Brain pericyte (primary cell): ENCODE measurements at regions not wholly inside any gene's neighbourhood (a gene's known extent, or its start where the extent isn't known, plus 50 kb on each side); places are given as distances from the start of the nearest gene placed in this dataset.

Experiments
- DNase-seq: peaks from one replicate; pipeline ENCODE4 v3.0.0-alpha.2; 2012; ENCODE audit warnings: low read depth, low spot score

GRCh38 chr1:95991787-95992520 lies 729.6 kb upstream of the PTBP2 start:
- DNase-seq, result no peak

DNA sequence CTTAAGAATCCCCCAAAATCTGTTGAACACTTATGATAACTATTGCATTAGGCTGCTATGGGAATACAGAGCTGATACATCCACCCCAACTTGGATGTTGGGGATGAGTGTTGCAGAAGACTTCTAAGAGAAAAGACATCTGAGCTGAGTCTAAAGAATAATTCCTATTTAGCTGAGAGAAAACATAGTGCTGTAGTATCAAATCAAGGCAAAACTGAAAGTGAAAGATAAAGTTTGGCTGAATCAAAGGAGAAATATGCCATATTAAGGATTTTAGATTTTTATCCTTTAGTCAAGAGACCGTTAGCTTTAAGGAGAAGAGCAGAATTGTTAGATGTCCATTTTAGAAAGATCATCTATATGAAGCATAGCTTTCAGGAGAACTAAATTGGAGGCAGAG lies 726.9 kb upstream of the PTBP2 start:
- no peak for DNase-seq

DNA sequence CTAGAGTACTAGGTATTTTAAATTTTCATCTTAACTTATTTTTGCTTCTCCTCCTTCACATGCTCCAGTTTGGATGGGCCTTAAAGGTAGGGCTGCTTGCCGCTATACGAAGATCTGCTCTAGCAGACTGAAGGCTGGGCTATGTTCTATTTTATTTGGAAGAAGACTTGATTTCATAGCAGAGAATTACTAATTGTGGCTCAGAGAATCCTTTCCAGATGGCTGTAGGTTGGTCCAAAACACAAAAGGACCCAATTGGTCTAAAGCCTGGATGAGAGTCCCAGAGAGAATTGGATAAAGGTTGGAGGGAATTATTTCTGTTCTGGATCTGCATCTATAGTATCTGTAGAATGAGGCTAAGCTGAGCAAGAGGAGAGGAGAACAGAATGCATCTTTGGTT lies 719.4 kb upstream of the PTBP2 start:
- DNase-seq, result no peak

- no peak for DNase-seq
Measured at GRCh38 chr1:96002969-96003964, 718.3 kb upstream of the PTBP2 start.

- no peak for DNase-seq
Measured at GRCh38 chr1:96009831-96010434, 711.7 kb upstream of the PTBP2 start.

DNA sequence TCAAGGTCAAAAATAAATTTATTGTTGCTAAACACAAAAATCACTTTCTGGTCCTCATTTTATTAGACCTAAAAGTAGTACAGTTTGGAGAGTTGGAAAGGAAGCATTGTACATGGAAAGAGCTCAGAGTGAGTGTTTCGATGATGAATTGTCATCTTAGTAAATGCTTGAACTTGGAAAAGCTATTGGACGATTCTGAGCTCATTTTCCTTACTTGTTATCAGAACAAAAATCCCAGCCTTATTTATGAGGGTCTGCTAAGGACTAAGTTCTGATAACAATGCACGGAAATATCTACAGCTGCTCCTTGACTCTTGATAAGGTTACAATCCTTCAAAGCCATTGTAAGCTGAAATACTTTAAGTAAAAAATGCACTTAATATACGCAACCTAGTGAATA lies 710.0 kb upstream of the PTBP2 start:
- no peak for DNase-seq

GRCh38 chr1:96016219-96016618 lies 705.4 kb upstream of the PTBP2 start:
- no peak for DNase-seq

- DNase-seq, result no peak
Measured at GRCh38 chr1:96020378-96020777, 701.2 kb upstream of the PTBP2 start.

DNA sequence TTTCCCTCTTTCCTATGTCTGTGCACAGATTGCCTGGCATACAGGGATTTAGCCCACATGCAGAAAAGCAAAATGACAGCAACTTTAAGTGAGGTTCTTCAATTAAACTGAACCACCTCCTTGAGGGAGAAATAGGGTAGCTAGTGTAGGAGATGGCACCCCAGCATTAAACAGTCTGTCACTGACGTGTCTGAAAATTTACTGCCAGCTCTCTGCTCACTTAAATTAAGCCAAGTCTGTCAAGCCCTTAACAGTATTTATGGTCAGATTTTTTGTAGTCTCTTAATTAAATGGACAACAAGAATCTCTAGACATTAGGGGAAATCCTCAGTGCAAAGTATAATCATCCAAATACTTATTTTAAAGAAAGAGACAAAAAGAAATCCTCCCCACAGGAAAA lies 696.5 kb upstream of the PTBP2 start:
- no peak for DNase-seq

DNA sequence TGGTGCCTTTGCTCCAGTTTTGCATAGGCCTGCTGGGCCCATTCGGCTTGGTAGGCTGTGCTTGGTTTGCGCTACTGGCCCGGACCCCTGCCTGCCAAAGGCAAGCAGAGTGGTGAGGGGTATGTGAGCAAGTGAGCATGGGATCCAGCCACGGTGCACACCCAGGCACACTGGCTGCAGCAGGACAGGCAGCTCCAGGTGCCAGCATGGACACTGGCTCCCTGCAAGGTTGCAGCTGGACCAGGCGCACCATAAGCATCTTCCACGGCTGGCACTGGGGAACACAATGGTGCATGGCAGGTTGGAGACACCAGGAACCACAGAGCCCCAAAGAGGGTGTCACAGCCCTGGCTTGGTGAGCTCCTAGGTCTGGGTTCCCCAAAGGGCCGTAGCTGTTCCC lies 693.5 kb upstream of the PTBP2 start:
- DNase-seq, result no peak

- DNase-seq, result no peak
Measured at GRCh38 chr1:96030312-96030711, 691.3 kb upstream of the PTBP2 start.

DNA sequence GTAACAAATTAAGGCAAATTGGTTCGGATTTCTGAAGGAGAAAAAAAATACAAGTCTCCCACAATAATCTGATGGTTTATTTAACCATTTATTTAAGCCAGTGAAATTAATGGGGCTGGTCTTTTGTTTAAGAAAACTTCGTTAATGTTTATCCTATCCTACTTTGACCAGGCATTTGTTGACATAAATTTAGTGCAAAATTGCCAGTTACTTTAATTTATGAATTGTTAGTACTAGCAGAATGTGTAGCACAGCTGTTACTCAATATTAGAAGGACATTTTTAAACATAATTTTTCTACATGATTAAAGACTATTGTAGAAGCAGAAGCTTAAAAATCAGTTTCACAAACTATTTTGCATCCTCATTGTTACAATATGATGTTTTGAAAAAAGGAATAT lies 687.6 kb upstream of the PTBP2 start:
- no peak for DNase-seq

DNA sequence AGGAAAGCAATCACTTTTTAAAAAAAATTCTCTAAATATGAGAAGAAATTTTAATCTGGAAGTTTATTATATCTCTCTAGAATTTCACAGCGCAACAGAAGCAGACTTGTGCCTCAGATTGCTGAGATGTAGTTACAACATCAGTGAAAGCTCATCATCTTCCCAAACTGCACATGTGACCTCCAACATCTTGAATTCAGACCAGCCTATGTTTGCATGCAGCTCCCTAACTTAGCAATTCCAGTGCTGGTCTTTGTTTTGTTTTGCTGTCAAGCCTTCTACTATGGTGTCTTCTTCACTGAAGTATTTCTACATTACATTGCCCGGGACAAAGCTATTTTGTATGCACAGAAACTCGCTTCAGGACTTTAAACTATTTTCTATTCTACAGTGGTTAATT lies 684.8 kb upstream of the PTBP2 start:
- no peak for DNase-seq

- DNase-seq, result no peak
Measured at GRCh38 chr1:96038636-96039035, 682.9 kb upstream of the PTBP2 start.

GRCh38 chr1:96039910-96040309 lies 681.7 kb upstream of the PTBP2 start:
- no peak for DNase-seq

GRCh38 chr1:96041470-96041869 lies 680.1 kb upstream of the PTBP2 start:
- no peak for DNase-seq

- DNase-seq, result no peak
Measured at GRCh38 chr1:96048572-96049212, 672.9 kb upstream of the PTBP2 start.

DNA sequence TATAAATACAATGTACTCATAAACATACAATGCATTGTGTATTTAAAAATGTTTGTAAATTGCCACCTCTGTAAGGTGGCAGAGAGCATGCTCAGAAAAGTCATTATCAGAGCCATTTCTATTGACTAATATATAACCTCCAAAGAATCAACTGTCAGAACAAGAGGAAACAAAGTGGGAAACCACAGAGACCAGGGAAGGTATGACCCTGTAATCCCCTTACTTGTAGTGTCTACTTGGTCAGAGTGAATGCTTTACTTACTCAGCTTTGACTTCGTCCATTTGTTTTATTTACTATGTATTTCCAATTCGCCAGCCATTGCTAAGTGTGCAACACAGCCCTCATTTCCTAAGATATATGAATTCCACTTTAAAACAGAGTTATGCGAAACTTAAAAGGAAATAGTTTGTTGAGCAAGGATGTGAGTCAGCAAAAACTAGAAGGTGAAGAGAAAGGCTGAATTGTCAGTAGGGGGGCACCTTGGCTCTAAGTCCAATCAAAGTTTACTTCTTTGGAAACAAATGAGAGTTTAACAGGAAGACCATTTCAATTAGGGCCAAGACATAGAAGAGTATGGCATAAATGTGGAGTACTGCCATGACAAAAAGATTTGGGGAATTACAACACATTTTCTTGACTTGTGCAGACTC lies 671.7 kb upstream of the PTBP2 start:
- no peak for DNase-seq

DNA sequence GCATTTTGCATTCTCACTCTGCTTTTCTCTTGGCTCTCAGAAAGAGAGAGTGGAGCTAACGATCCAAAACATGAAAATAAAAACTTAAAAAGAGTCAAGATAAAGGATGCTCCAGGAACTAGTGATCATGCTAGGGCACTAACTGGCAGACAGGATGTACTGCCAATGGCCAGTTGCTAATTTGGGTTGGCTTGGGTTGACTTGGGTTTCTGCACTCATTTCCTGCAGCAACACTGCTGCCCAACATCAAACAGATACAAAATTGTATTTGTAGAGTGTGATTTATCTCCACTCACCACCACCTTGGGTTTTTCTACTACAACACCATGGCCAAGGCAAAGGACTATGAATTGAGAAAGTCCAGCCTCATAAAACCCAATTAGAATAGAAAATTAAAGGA lies 662.3 kb upstream of the PTBP2 start:
- no peak for DNase-seq

DNA sequence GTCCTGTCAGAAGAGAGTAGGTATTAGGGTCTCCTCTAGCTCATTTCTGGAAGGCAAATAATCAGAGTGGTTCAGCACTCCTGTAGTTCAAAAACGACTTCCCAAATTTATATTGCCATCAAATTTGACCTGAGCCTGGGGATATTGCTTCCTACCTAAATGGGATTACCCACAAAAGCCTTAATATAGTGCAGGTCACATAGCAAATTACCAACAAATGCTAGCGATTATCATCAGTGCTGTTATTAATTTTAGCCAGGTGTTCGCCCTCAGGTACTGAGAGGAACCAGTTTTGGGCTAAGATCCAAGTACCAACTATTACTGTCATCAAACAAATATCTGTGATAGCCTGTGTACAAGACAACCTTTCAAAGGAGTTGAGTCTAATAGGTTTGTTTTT lies 661.8 kb upstream of the PTBP2 start:
- DNase-seq, result no peak

DNA sequence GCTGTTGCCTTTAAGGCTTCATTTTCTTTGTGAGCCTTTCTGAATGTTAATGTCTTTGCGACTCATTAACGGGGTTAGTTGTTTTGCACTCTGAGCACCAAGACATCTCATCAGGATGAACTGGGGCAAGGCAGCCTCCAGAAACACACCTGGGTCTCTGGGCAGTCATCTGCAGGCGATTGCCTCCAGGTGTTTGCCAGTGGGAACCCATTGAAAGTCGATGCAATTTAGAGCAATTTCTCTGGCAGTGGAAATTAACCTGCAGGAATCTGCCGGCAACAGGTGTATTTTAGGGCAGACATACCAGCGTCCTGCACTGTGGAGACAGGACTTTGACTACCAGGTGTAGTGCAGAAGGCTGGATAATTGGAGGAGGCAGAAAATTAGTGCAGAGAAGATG lies 661.0 kb upstream of the PTBP2 start:
- DNase-seq, result no peak
